GM12864 (cell line): ENCODE measurements at regions not wholly inside any gene's neighbourhood (a gene's known extent, or its start where the extent isn't known, plus 50 kb on each side); places are given as distances from the start of the nearest gene placed in this dataset.

Experiments used
- DNase-seq: peaks from one replicate; pipeline ENCODE4 v3.0.0-alpha.2; 2011; ENCODE audit warnings: low read depth
- H3K4me3 ChIP-seq: 2 replicates; pipeline ENCODE4 v1.5.1; 2011; ENCODE audit warnings: mild to moderate bottlenecking, low read depth, low read length, control low read depth
- CTCF ChIP-seq: IDR thresholded peaks from 2 replicates; pipeline ENCODE4 v1.5.1; 2011; ENCODE audit warnings: low read depth, mild to moderate bottlenecking, moderate library complexity, low read length, control low read depth, inconsistent platforms; ENCODE audit errors: missing control alignments

DNA sequence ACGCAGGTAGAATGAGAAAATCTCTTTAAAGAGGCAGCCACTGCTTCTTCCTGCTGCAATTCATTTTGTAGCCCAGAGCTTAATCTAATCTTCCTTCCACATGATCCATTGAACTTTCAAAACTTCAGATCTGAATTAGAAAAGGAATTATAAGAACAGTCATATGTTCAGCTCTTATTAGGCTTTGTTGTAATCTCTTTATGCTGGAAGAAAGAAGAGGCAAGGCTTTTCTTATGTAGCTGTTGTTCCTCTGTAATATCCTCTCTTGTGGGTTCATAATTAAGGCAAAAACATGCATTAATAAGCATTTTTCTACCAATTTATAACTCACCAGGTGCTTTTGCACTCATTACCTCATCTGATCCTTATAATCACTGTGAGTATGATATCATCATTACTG, 634.9 kb upstream of the CFAP20DC start:
- no peak for DNase-seq
- no peak for TF ChIP-seq CTCF
- H3K4me3 ChIP-seq = no peak overlapping the region

DNA sequence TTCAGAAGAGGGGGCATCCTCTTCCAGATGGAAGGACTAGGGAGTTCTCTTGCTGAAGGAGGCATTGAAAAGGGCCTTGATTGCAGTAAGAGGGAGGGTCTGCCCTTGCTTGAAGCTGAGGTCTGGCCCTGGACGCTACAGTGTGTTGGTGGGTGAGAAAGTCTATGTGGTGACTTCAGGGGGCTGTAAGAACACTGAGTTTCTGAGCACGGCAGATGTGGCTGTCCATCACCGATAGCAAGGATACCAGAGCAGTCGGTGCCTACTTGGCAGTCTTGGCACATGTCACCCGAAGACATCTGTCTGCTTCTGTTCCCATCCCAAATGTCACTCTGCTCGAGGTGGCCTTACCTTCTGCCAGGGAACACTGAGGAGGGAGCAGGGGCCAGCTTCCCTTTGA, 631.1 kb upstream of the CFAP20DC start:
- DNase-seq = no peak
- no peak overlapping the region for H3K4me3 ChIP-seq
- no peak for TF ChIP-seq CTCF

DNA sequence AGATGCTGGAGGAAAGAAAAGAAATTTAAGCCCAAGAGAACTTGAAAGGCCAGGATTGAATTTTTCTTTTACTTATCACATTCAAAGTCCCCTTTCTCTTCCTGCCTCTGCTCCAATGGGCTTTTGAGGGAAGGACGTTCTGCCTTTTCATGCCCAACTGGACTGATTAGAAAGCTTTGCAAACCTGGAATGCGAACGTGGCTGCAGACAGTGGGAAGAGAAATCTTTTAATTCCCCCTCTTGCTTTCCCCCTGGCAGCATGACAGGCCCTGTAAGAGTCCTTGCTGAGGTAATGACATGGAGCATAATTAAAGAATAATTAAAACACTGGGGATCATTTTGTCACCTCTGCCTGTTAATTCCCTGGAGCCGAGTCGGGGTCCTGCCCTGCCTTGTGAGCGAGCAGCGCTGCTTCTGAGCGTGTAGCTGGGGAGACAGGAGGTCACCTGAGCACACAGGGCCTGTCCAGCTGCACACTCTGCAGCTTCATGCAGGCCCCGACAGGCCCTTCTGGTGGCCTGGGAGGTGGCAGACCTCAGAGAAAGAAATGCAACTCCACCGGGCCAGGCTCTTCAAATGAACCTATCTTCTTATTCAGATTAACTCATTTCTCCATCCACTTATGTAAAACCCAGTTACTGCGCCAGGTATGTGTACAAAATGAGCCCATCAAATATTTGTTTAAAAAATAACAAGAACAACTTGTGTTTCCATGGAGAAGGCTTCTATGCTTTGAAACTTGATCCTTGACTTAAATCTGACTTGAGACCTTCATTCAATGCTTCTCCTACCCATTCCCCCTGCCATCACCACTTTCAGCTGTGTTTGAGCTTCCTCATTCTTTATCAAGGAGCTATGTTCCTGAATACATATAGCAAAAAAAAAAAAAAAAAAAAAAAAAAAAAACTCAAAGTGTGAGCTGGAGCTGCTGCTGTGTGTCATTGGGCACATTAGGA, 628.2 kb upstream of the CFAP20DC start:
- TF ChIP-seq CTCF = no peak
- H3K4me3 ChIP-seq = no peak overlapping the region
- DNase-seq = no peak

- TF ChIP-seq CTCF = no peak
- no peak overlapping the region for H3K4me3 ChIP-seq
- no peak for DNase-seq
Observed at GRCh38 chr3:59675495-59675894, 625.7 kb upstream of the CFAP20DC start.

DNA sequence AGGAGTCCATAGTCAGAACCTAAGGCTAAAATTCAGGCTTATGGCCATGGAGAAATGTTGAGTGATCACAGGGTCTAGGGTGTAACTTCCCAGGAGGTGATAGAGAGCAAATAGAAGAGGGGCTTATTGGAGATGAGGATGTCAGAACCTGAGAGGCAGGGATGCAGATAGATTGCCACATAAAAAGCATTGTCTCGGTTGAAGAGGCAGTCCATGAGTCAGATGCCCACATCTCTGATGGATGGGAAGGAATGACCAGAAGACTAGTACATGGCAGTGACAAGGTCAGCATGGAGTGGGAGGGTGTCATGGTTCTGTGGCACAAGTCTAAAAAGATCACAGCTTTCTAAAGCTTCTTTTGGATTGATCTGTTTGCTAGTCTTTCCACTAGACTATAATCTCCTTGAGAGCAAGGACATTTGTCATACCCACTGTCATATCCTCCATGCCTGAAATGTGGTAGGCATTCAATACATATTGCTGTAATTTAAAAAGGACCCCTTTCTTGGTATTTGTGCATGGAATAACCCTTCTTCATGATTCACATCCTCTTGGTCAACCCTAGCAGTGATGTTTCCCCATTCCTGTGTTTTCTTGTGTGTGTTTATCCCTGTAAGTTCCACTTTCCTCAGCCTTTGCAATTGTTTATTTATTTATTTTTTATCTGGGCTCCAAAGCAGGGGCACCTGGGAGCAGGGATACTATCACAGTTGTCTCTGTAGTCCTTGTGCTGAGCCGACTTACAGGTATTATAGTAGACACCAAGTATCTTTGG, 613.4 kb upstream of the CFAP20DC start:
- no peak for DNase-seq
- no peak for TF ChIP-seq CTCF
- H3K4me3 ChIP-seq = no peak overlapping the region

GRCh38 chr3:59660852-59661625, 611.2 kb upstream of the CFAP20DC start:
- H3K4me3 ChIP-seq = no peak overlapping the region
- no peak for DNase-seq
- TF ChIP-seq CTCF = no peak
